ENCODE measurements at regions not wholly inside any gene's neighbourhood (a gene's known extent, or its start where the extent isn't known, plus 50 kb on each side); places are given as distances from the start of the nearest gene placed in this dataset.
A peak's percentile ranks its signal among the peaks of the same experiment; 100 is the strongest.

DNA sequence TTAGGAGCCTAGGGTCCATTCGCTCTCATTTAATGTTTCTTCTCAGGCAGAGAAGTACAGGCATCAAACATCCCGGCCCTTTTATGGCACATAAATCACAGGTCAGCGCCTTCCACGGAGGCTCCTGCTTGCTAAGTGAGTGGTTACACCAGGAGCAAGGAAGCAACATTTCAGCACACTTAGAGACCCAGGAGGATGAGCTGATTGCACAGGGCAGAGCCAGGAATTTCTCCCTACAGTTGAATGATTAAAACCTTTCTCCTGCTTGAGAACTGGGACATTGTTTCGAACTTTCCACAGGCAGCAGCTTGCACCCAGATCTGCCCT lies 233.4 kb downstream of the SPTSSA start:
- Mint-ChIP-seq H3K4me1 (peaks cover 5% of the 10 kb centered on the region), H3K36me3 (no peaks in the 10 kb centered on the region), H3K4me3 (no peak overlapping the region), H3K27me3 (peaks cover 10% of the 10 kb centered on the region), H3K27ac (no peak overlapping the region), H3K9me3 (no peaks in the 10 kb centered on the region)
- no peak for DNase-seq

DNA sequence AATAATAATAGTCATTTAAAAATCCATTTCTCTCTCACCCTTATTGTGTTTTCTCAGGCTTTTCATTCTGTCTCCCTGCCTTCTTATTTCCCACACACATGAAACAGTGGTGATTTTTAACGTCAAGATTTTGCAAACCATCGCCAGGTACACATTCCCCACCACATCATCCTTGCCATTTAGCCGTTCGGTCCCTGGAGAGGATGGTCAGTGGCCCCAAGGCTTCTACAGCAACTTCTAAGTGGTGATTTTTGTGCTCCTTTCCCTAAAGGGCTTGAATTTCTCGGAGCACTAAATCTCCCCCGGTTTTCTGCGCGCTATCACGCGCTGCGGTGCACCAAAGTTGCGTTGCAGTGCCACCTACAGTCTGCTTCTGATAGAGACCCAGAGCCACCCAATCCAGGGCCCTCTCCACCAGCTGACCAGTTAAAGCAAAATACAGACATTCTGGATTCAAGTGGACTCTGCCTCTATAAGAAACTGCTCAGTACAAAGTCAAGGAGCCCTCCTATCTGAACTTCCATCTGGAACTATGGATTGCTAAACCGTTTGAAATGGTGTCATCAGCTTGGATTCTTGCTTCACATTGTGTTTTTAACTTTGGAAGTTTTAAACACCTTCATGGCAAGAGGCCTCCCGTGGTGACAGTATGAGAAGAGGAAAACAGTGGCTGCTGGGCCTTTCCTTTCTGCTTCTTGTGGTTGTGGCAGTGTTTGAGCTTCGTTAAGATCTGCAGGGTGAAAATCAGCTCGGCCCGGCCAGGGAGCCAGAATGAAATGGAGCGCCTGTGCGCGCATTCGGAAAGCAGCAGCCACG lies 234.0 kb downstream of the SPTSSA start:
- Mint-ChIP-seq H3K27me3 (peaks cover 10% of the 10 kb centered on the region), H3K4me3 (no peak overlapping the region), H3K36me3 (no peaks in the 10 kb centered on the region), H3K27ac (no peak overlapping the region), H3K9me3 (no peaks in the 10 kb centered on the region), H3K4me1 (peaks cover 5% of the 10 kb centered on the region)
- DNase-seq: peak; percentile 36

DNA sequence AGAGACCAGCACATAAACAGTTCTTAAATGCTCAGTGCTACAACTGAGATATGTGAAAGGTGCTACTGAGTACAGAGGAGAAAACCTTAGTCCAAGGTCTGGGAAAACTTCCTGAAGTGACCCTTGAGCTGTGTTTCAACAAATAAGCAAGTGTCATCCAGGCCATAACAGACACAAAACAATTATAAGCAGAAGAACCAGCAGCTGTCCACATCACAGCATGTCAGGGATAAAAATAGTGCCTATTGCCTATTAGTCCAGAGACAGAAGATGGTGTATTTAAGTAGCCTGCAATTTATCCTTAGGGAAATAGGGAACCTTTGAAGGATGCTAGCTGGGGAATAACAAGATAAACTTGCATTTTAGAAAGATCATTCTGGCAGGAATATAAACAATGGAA lies 237.8 kb downstream of the SPTSSA start:
- H3K4me3 Mint-ChIP-seq: no peak overlapping the region
- peaks cover 10% of the 10 kb centered on the region for H3K27me3 Mint-ChIP-seq
- H3K36me3 Mint-ChIP-seq: no peaks in the 10 kb centered on the region
- no peak for DNase-seq
- no peak overlapping the region for H3K27ac Mint-ChIP-seq
- no peaks in the 10 kb centered on the region for H3K9me3 Mint-ChIP-seq
- H3K4me1 Mint-ChIP-seq: peaks cover 9% of the 10 kb centered on the region

DNA sequence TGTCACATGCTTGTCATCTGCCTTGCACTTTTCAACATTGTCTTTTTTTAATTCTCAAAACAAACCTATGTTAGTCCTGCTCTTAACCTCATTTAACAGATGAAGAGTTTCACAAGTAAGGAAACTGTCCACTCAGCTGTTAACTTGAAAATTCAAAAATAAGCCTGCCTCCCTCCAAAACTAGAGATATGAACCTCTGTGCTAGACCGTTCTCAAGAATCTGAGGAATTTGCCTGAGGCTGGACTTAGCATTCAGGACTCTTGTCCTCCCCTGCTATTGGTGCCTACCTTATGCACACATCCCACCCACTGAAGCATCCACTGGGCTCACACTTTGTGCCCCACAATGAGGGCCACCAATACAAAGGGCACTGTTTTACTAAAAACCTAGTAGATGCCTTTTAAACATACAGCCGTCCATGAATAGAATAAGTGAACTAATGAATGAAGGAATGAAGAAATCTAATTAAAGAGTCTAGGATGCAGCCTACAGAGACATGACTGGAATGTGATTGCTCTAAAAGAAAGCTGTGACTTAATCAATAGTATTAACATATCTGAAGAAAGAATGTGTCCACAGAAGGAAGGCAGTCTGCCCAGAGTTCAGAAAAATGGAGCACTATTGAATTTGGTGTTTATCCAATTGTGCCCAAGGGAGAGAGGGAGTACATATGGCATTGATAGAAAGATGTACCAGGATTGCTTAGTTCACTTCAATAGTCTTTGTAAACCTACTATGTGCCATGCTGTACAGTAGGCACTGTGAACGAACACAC lies 238.5 kb downstream of the SPTSSA start:
- Mint-ChIP-seq H3K27me3 (peaks cover 10% of the 10 kb centered on the region), H3K4me3 (no peak overlapping the region), H3K4me1 (peaks cover 9% of the 10 kb centered on the region), H3K9me3 (no peaks in the 10 kb centered on the region), H3K27ac (no peak overlapping the region), H3K36me3 (no peaks in the 10 kb centered on the region)
- no peak for DNase-seq

DNA sequence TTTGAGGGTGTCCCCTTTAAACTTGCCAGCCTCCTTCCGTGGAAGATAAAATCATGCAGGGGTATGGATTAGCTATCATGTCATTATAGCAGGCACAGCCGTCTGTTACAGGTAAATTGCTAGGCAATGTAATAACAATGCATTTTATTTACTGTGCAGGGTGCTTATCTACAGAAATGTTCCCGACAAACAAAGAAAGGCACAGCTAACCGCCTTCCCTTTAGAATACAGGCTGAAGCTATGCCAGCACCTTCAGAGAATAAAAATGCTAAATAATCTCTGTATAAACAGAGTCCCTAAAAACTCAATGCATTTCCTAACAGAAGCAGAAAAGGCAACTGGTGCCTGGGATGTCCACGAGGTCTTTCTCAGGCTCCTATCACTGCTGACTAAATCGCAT lies 239.2 kb downstream of the SPTSSA start:
- H3K4me3 Mint-ChIP-seq: no peak overlapping the region
- no peak for DNase-seq

DNA sequence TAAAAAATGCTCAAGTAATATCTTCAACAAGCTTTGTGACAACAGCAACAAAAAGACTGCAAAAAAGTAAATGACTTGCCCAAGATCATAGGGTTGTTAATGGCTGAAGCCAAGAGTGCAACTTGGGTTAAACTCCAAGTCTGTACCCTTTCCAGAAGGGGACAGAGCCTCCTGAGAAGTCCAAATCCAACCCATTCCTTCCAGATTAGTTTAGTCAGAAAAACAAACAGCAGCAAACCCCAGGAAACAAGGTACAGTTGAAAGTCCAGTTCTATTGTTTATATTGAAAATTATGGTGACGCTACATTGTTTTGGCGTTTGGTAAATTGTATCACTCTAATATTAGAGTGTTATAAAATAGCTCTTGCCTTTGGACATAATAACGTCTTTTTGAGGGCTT lies 239.9 kb downstream of the SPTSSA start:
- peaks cover 2% of the 10 kb centered on the region for H3K9me3 Mint-ChIP-seq
- peaks cover 4% of the 10 kb centered on the region for H3K4me1 Mint-ChIP-seq

More for the DNA sequence above, 239.2 kb downstream of the SPTSSA start:
- Mint-ChIP-seq H3K4me1 (peaks cover 6% of the 10 kb centered on the region), H3K9me3 (no peaks in the 10 kb centered on the region), H3K27me3 (peaks cover 5% of the 10 kb centered on the region), H3K27ac (no peak overlapping the region), H3K36me3 (no peaks in the 10 kb centered on the region)

DNA sequence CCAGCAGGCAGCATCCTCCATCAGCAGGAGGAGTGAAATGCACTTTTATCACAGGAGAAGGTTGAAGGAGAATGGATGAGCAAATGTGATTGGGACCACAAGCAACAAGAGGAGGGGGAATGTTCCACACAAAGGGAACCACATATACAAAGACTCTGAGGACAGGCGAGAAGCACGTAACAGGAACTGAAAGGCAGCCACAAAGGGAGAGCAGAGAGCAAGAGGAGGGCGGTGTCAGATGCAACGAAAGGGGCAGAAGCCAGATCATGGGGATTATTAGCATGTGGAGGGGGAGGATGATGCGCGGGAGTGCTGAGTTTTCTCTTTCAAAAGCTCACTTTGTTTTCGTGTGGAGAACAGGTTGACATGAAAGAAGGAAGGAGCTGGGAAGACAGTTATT lies 241.1 kb downstream of the SPTSSA start:
- H3K36me3 Mint-ChIP-seq: no peaks in the 10 kb centered on the region
- no peaks in the 10 kb centered on the region for H3K27me3 Mint-ChIP-seq
- peaks cover 2% of the 10 kb centered on the region for H3K9me3 Mint-ChIP-seq
- no peak overlapping the region for H3K4me3 Mint-ChIP-seq
- H3K4me1 Mint-ChIP-seq: peaks cover 4% of the 10 kb centered on the region
- H3K27ac Mint-ChIP-seq: no peak overlapping the region
- no peak for DNase-seq

More for the DNA sequence above, 239.9 kb downstream of the SPTSSA start:
- no peak for DNase-seq
- Mint-ChIP-seq H3K4me3 (no peak overlapping the region), H3K27ac (no peak overlapping the region), H3K27me3 (no peaks in the 10 kb centered on the region), H3K36me3 (no peaks in the 10 kb centered on the region)

DNA sequence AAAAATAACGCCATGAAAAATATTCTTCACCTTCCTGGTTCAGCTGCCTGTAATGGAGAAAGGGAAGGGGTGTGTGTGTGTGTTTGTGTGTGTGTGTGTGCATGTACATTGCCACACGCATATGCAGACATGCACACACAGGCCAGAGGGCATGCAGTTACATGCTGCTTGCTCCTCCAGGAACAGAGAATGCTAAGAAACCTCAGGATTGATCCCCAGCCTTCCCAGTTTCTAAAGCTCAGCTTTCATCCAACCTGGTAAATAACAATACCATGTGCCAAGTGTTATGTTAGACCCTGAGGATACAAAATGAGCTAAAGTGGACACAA lies 241.7 kb downstream of the SPTSSA start:
- no peak for DNase-seq
- H3K9me3 Mint-ChIP-seq: peaks cover 2% of the 10 kb centered on the region
- H3K4me1 Mint-ChIP-seq: peaks cover 4% of the 10 kb centered on the region
- no peaks in the 10 kb centered on the region for H3K27me3 Mint-ChIP-seq
- H3K36me3 Mint-ChIP-seq: no peaks in the 10 kb centered on the region
- H3K4me3 Mint-ChIP-seq: no peak overlapping the region
- H3K27ac Mint-ChIP-seq: no peak overlapping the region

DNA sequence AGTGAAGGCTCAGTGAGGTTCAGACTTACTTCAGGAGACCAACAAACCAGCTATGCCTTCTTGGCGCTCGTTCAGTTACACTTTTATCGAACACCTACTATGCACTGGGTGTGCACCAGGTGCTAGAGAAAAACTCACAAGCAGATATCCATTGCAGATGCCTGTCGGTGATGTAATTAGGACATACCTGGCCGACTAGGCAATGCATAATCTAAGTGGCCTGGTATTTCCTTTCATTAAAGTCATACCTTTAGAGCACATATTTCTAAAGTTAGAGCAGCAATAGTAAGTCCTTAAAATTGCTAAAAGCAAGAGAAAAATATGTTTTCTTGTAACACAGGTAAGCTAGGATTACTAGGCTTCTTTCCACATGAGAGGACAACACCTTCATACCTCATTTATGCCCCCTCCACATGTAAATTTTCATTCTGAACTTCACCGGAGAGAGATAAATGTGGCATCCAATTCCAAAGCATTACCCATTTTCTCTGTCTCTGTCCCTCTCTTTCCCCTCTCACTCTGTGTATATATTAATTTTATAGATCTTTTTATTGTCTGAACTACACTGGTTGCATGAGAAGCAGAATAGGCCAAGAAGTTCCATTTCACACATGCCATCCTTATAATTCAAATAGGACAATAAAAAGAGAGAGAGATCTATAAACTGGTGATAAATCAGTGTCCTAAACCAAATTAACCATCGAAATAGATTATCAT lies 242.2 kb downstream of the SPTSSA start:
- no peak for DNase-seq
- H3K4me1 Mint-ChIP-seq: peaks cover 4% of the 10 kb centered on the region
- H3K27me3 Mint-ChIP-seq: peaks cover 3% of the 10 kb centered on the region
- no peak overlapping the region for H3K4me3 Mint-ChIP-seq
- H3K27ac Mint-ChIP-seq: no peak overlapping the region
- no peaks in the 10 kb centered on the region for H3K36me3 Mint-ChIP-seq
- peaks cover 2% of the 10 kb centered on the region for H3K9me3 Mint-ChIP-seq

DNA sequence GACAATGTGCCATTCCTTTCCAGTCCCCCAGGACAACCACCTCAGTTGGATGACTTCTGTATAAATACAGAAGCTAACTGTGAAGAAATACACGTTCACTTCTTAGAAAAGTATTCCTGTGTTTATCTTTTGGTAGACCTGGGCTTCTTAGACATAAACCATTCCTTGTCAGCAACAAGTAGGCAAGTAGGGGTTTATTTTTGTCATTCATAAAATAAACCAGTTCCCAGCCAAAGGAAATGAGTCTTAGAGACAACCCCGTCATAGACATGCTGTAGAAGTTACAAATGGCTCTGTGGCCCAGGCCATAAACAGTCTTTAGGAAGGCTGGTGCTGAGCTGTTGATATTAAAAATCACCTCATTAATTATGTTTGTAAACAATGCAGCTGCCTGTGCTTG lies 243.2 kb downstream of the SPTSSA start:
- H3K27me3 Mint-ChIP-seq: peaks cover 13% of the 10 kb centered on the region

DNA sequence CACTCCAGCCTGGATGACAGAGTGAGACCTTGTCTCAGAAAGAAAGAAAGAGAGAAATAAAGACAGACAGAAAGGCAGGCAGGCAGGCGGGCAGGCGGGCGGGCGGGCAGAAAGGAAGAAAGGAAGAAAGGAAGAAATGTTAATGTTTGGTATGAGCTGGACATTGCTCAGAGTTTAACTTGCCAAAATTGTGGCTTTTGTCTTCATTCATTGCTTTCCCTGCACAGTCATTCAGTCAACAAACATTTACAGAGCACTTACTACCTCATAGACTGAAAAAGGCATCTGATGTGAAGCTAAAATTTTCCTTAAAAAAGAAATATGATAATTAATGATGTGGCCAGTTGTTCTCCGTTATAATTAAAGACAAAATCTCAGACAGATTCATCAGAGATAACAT lies 247.1 kb downstream of the SPTSSA start:
- no peak overlapping the region for H3K4me3 Mint-ChIP-seq
- DNase-seq: no peak
- H3K4me1 Mint-ChIP-seq: peaks cover 3% of the 10 kb centered on the region
- H3K9me3 Mint-ChIP-seq: peaks cover 2% of the 10 kb centered on the region
- H3K27ac Mint-ChIP-seq: no peak overlapping the region
- no peaks in the 10 kb centered on the region for H3K36me3 Mint-ChIP-seq
- peaks cover 28% of the 10 kb centered on the region for H3K27me3 Mint-ChIP-seq

More for the DNA sequence above, 243.2 kb downstream of the SPTSSA start:
- no peak overlapping the region for H3K27ac Mint-ChIP-seq
- H3K36me3 Mint-ChIP-seq: no peaks in the 10 kb centered on the region
- H3K4me1 Mint-ChIP-seq: peaks cover 4% of the 10 kb centered on the region
- no peak for DNase-seq
- H3K4me3 Mint-ChIP-seq: no peak overlapping the region
- peaks cover 2% of the 10 kb centered on the region for H3K9me3 Mint-ChIP-seq

DNA sequence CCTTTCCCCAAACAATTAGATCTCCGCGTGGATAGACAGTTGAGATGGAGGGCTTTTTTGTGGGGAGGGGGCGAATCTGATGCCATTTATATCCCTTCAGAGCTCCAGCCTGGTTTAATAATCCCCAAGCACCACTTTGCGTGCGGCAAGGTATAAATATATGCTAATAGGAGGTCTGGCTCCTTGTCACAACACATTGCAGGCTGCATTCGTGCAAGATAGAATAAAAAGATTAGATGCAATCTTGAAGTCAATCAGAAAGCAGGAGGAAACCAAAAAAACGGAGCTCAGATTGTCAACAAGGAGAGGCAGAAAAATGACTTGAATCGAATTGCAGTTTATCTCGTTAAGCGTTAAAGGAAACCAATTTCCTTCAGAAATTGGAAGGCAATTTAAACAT lies 248.7 kb downstream of the SPTSSA start:
- H3K4me3 Mint-ChIP-seq: no peak overlapping the region

DNA sequence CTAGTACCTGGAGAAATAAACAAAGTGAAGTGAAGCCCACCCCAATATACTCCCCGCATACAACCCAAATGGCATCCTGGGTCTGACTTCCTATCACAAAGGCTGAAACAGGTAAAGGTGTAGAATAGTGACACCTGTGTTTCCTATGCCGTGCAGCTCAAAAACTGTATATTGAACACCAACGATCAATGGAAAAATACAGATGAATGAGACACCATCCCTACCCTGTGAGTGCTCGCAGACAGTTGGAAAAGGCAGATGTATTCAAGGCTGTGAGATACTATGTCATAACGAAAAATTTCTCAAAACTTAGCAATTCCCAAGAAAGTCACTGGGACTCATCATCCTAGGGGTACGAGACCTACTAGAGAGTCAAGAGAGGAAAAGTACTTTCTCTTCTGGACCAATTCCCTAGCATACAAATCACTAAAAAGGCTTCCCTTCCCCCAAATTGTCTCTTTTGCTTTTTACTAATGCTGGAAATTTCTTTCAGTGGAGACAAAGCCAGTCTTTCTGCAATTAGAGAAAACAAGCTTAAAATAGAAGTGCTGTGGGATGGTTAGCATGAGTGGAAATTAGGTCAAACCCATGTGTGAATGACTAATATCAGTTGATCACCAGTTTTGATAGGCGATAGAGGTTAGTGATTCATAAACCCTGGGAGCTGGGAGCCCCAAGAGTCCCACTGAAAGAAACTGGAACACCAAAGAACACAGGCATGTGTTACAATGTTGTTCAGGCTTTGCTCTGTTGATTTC lies 249.7 kb downstream of the SPTSSA start:
- Mint-ChIP-seq H3K4me1 (peaks cover 3% of the 10 kb centered on the region), H3K9me3 (no peaks in the 10 kb centered on the region), H3K4me3 (no peak overlapping the region), H3K27me3 (peaks cover 45% of the 10 kb centered on the region), H3K27ac (no peak overlapping the region), H3K36me3 (no peaks in the 10 kb centered on the region)
- no peak for DNase-seq

More for the DNA sequence above, 248.7 kb downstream of the SPTSSA start:
- Mint-ChIP-seq H3K4me1 (peaks cover 3% of the 10 kb centered on the region), H3K27me3 (peaks cover 39% of the 10 kb centered on the region), H3K9me3 (peaks cover 2% of the 10 kb centered on the region), H3K27ac (no peak overlapping the region), H3K36me3 (no peaks in the 10 kb centered on the region)
- DNase-seq: no peak

DNA sequence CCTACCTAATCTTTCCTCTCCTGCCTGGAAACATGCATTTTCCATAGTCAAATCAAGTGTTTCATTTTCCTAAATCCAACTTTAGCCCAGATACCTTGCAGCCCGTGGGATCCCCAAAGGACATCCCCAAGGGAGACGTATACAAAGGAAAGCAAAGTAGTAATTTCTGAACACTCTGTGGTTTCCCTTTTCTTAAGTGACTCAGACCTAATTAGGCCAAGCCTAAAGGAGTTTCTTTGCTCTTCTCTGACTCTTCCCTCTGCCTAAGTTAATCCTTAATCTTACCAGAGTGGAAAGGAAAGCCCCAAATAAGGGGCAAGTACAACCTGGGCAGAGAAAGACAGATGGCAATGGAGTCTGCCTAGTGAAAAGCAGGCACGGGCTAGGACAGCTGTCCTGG lies 250.3 kb downstream of the SPTSSA start:
- Mint-ChIP-seq H3K4me3 (no peak overlapping the region), H3K4me1 (peaks cover 3% of the 10 kb centered on the region), H3K36me3 (no peaks in the 10 kb centered on the region), H3K27ac (no peak overlapping the region), H3K9me3 (no peaks in the 10 kb centered on the region), H3K27me3 (peaks cover 48% of the 10 kb centered on the region)
- DNase-seq: no peak

DNA sequence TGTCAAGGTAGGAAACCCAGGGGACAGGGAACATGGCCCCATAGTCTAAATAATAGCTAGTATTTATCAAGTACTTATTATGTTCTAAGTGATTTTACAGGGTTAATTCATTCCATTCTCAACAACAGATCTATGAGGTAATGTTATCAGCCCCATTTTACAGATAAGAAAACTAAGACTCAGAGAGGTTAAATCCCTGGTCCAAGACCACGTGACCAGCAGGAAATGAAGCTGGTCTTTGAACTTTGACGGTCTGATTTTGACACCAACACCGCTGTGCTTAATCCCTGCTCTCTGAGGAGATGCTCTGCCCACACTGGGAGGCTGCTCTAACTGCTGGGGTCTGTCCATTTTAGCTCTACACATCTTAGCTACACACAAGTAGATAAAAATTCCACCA lies 253.5 kb downstream of the SPTSSA start:
- Mint-ChIP-seq H3K9me3 (peaks cover 8% of the 10 kb centered on the region), H3K36me3 (no peaks in the 10 kb centered on the region), H3K4me3 (no peak overlapping the region), H3K4me1 (peaks cover 3% of the 10 kb centered on the region), H3K27ac (no peak overlapping the region), H3K27me3 (peaks cover 36% of the 10 kb centered on the region)
- no peak for DNase-seq

All from activated naive CD8-positive, alpha-beta T cell treated with anti-CD3 and anti-CD28 coated beads for 36 hours (primary cell).